ENCODE measurements at regions not wholly inside any gene's neighbourhood (a gene's known extent, or its start where the extent isn't known, plus 50 kb on each side); places are given as distances from the start of the nearest gene placed in this dataset.

DNA sequence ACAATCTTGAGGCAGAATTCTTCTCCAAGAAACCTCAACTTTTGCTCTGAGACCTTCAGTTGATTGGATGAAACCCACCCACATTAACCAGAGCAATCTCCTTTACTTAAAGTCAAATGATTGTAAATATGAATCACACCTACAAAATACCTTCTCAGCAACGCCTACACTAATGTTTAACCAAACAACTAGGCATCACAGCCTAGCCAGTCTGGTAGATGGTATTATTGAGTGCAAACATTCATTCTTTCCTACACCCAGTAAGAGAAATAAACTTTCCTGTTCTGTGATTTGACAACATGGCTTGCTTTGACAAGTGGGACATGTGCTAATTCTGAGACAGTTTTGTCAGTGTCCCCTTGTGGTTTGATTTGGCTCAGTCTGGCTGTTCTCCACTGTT lies 252.2 kb downstream of the HACE1 start:
- Mint-ChIP-seq H3K27ac (ENCODE audit: unreplicated experiment) (no peak overlapping the region), H3K4me1 (ENCODE audit: low read depth) (peaks cover 19% of the 10 kb centered on the region), H3K9me3 (ENCODE audit: low read depth) (no peaks in the 10 kb centered on the region), H3K4me3 (ENCODE audit: unreplicated experiment) (no peak overlapping the region), H3K27me3 (ENCODE audit: low read depth) (no peaks in the 10 kb centered on the region), H3K36me3 (ENCODE audit: low read depth) (no peaks in the 10 kb centered on the region)
- no peak for DNase-seq (ENCODE audit: low spot score)
- TF ChIP-seq, protein P1, sequence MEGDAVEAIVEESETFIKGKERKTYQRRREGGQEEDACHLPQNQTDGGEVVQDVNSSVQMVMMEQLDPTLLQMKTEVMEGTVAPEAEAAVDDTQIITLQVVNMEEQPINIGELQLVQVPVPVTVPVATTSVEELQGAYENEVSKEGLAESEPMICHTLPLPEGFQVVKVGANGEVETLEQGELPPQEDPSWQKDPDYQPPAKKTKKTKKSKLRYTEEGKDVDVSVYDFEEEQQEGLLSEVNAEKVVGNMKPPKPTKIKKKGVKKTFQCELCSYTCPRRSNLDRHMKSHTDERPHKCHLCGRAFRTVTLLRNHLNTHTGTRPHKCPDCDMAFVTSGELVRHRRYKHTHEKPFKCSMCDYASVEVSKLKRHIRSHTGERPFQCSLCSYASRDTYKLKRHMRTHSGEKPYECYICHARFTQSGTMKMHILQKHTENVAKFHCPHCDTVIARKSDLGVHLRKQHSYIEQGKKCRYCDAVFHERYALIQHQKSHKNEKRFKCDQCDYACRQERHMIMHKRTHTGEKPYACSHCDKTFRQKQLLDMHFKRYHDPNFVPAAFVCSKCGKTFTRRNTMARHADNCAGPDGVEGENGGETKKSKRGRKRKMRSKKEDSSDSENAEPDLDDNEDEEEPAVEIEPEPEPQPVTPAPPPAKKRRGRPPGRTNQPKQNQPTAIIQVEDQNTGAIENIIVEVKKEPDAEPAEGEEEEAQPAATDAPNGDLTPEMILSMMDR (IDR thresholded peaks at IDR 0.05) = no peak

DNA sequence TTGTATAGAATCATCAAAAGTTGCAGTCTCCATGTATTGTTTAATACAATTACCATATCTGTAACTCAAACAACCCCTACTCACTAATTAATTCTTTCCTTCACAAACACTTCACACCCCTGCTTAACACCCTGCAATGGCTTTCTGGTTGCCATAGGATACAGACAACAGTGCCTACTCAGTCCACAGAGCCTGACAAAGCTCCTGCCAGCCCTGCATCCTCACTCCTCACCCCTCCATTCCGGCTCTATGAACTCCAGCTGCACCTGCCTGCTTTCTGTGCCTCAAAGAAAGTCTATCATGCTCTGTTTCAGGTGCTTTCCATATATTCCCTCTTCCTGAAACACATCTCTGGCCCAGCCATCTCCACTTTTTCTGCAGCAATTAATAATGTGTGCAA lies 253.4 kb downstream of the HACE1 start:
- Mint-ChIP-seq H3K27me3 (ENCODE audit: low read depth) (no peaks in the 10 kb centered on the region), H3K4me1 (ENCODE audit: low read depth) (peaks cover 24% of the 10 kb centered on the region), H3K27ac (ENCODE audit: unreplicated experiment) (no peak overlapping the region), H3K36me3 (ENCODE audit: low read depth) (no peaks in the 10 kb centered on the region), H3K9me3 (ENCODE audit: low read depth) (no peaks in the 10 kb centered on the region), H3K4me3 (ENCODE audit: unreplicated experiment) (no peak overlapping the region)
- no peak for DNase-seq (ENCODE audit: low spot score)
- TF ChIP-seq, protein P1 (IDR thresholded peaks at IDR 0.05) = no peak

GRCh38 chr6:104604685-104605084 lies 255.0 kb downstream of the HACE1 start:
- no peak overlapping the region for H3K4me3 Mint-ChIP-seq (ENCODE audit: unreplicated experiment)
- no peaks in the 10 kb centered on the region for H3K9me3 Mint-ChIP-seq (ENCODE audit: low read depth)
- TF ChIP-seq, protein P1 (IDR thresholded peaks at IDR 0.05) = no peak
- DNase-seq (ENCODE audit: low spot score) = no peak
- H3K27me3 Mint-ChIP-seq (ENCODE audit: low read depth) = no peaks in the 10 kb centered on the region
- peaks cover 27% of the 10 kb centered on the region for H3K4me1 Mint-ChIP-seq (ENCODE audit: low read depth)
- H3K27ac Mint-ChIP-seq (ENCODE audit: unreplicated experiment) = no peak overlapping the region
- H3K36me3 Mint-ChIP-seq (ENCODE audit: low read depth) = no peaks in the 10 kb centered on the region

DNA sequence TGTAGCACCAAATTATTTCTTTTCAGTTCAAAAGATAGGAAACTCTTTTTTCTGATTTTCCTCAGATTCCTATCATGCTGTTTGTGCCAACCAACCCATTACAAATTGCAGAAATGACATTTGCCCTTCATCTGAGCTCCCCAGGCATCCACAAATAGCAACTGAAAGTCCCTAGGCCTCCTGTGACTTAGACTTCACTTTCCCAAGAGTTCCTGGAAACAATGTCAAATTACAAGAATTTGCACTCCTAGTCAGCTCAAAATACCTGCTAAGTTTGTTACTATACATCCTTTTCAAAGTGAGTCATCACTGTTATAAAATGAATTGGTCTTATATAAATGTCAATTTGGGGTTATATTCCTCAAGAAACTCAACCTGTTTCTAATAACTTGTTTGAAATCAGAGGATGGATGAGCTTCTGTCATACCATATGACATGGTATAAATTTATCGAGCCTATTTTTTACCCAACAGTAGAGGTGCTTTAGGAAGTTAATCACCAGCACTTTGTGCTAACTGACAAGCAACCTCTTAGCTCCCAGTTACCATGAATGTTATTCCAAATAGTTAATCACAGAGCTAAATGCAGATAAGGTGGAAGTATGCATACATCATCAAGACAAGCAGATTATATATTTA lies 256.5 kb downstream of the HACE1 start:
- Mint-ChIP-seq H3K27me3 (ENCODE audit: low read depth) (no peaks in the 10 kb centered on the region), H3K4me1 (ENCODE audit: low read depth) (peaks cover 27% of the 10 kb centered on the region), H3K9me3 (ENCODE audit: low read depth) (no peaks in the 10 kb centered on the region), H3K4me3 (ENCODE audit: unreplicated experiment) (no peak overlapping the region), H3K36me3 (ENCODE audit: low read depth) (no peaks in the 10 kb centered on the region), H3K27ac (ENCODE audit: unreplicated experiment) (no peak overlapping the region)
- no peak for DNase-seq (ENCODE audit: low spot score)
- TF ChIP-seq, protein P1 (IDR thresholded peaks at IDR 0.05) = no peak

DNA sequence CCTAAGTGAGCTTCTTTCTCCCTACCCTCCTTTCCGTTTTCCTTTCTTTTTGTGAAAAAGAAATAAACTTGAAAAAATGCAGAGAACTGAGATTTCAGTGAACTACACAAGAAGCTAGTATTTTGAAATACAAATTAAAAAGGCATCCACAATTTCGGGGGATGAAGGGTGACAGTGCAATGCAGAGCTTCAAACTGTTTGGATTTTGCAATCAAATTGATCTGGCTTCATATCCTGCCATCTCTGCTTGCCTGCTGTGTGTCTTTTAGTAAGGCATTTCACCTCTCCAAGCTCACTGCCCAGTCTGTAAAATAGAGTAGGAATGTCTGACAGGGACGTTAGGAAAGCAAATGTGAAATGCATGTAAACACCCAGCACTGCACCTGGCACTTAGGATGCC lies 258.0 kb downstream of the HACE1 start:
- Mint-ChIP-seq H3K4me3 (ENCODE audit: unreplicated experiment) (no peak overlapping the region), H3K36me3 (ENCODE audit: low read depth) (no peaks in the 10 kb centered on the region), H3K4me1 (ENCODE audit: low read depth) (peaks cover 34% of the 10 kb centered on the region), H3K9me3 (ENCODE audit: low read depth) (no peaks in the 10 kb centered on the region), H3K27ac (ENCODE audit: unreplicated experiment) (no peak overlapping the region), H3K27me3 (ENCODE audit: low read depth) (no peaks in the 10 kb centered on the region)
- TF ChIP-seq, protein P1 (IDR thresholded peaks at IDR 0.05) = no peak
- no peak for DNase-seq (ENCODE audit: low spot score)
